GM12891 (cell line): ENCODE measurements at regions not wholly inside any gene's neighbourhood (a gene's known extent, or its start where the extent isn't known, plus 50 kb on each side); places are given as distances from the start of the nearest gene placed in this dataset.

Source experiments
- PAX5 ChIP-seq: IDR thresholded peaks from 2 replicates; pipeline ENCODE4 v1.6.1; 2011; ENCODE audit warnings: low read length, moderate library complexity, mild to moderate bottlenecking; ENCODE audit not compliant: insufficient read depth, severe bottlenecking
- POLR2A ChIP-seq: IDR thresholded peaks from 2 replicates; pipeline ENCODE4 v1.6.1; 2011; ENCODE audit warnings: low read depth, low read length, control low read depth
- POLR2AphosphoS5 ChIP-seq: IDR thresholded peaks from 2 replicates; pipeline ENCODE4 v1.6.1; 2011; ENCODE audit warnings: low read depth, low read length, control low read depth
- POU2F2 ChIP-seq: IDR thresholded peaks from 2 replicates; pipeline ENCODE4 v1.6.1; 2011; ENCODE audit warnings: low read depth, mild to moderate bottlenecking, control low read depth, low read length, moderate library complexity
- TAF1 ChIP-seq: IDR thresholded peaks from 2 replicates; pipeline ENCODE4 v1.6.1; 2011; ENCODE audit warnings: low read depth, low read length, control low read depth

GRCh38 chr4:120466429-120466828 is 399.8 kb upstream of the MAD2L1 start:
- TF ChIP-seq POLR2A = no peak
- no peak for TF ChIP-seq POLR2AphosphoS5
- TF ChIP-seq TAF1 = no peak
- no peak for TF ChIP-seq POU2F2
- TF ChIP-seq PAX5 = no peak
